ENCODE measurements at regions not wholly inside any gene's neighbourhood (a gene's known extent, or its start where the extent isn't known, plus 50 kb on each side); places are given as distances from the start of the nearest gene placed in this dataset.
"Not testable (repeated sequence)": the region's sequence is repeated elsewhere in the genome, so short reads cannot be mapped to it uniquely, and the experiment has no call there.

DNA sequence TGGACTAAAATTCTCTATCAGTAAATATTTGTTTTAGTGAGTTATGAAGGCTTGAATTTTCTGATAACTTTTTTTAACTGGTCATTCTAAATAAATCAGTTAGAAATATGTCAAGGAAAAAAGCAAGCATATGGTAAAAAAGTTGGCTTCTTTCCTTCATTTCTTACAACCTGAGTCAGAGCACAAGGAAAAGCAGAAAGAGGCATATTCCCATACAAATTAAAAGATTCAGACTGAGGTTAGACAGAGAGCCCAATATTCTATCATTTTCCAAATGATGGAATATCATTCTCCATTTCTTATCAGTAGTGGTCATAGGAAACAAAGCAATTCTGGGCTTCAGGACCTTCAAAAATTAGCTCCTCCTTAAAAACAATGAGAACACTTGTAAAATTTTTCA is 732.1 kb downstream of the MAT2B start:
- Histone ChIP-seq H3K27ac (no peak overlapping the region), H3K9me3 (replicated peaks in 1 of 3) (no peaks in the 10 kb centered on the region), H3K36me3 (replicated peaks in 1 of 2) (no peaks in the 10 kb centered on the region), H3K27me3 (no peaks in the 10 kb centered on the region), H3K4me1 (replicated peaks in 1 of 2) (no peaks in the 10 kb centered on the region), H3K4me3 (no peak overlapping the region)
- TF ChIP-seq CTCF (IDR thresholded peaks at IDR 0.05) (no peak), POLR2A (IDR thresholded peaks at IDR 0.05) (no peak)
- intact Hi-C loops (cut with DNase I), result no loop called here
- no peak for DNase-seq

GRCh38 chr5:164251781-164252180 is 746.4 kb downstream of the MAT2B start:
- H3K27ac ChIP-seq; H3K4me1 ChIP-seq (replicated peaks in 1 of 2); DNase-seq; H3K27me3 ChIP-seq; intact Hi-C loops (cut with DNase I); H3K9me3 ChIP-seq (replicated peaks in 1 of 3); H3K4me3 ChIP-seq; H3K36me3 ChIP-seq (replicated peaks in 1 of 2): not testable (repeated sequence)

- no peak for DNase-seq
- H3K27me3 ChIP-seq, result no peaks in the 10 kb centered on the region
- no peaks in the 10 kb centered on the region for H3K9me3 ChIP-seq (replicated peaks in 1 of 3)
- 69 to 87% (median 80%) methylated on average over 3 of the region's 3 CpGs for WGBS, 4 donors
- TF ChIP-seq POLR2A (IDR thresholded peaks at IDR 0.05) (no peak), CTCF (IDR thresholded peaks at IDR 0.05) (no peak)
- H3K27ac ChIP-seq, result no peak overlapping the region
- no peak overlapping the region for H3K4me3 ChIP-seq
- intact Hi-C loops (cut with DNase I), result no loop called here
- no peaks in the 10 kb centered on the region for H3K4me1 ChIP-seq (replicated peaks in 1 of 2)
- H3K36me3 ChIP-seq (replicated peaks in 1 of 2), result no peaks in the 10 kb centered on the region
Observed at GRCh38 chr5:164253764-164254163, 748.3 kb downstream of the MAT2B start.

- DNase-seq, result no peak
- H3K4me1 ChIP-seq (replicated peaks in 1 of 2), result no peaks in the 10 kb centered on the region
- WGBS, 4 donors, result 64 to 78% (median 70%) methylated on average over 3 of the region's 3 CpGs
- no peaks in the 10 kb centered on the region for H3K27me3 ChIP-seq
- no peaks in the 10 kb centered on the region for H3K9me3 ChIP-seq (replicated peaks in 1 of 3)
- TF ChIP-seq POLR2A (IDR thresholded peaks at IDR 0.05) (no peak), CTCF (IDR thresholded peaks at IDR 0.05) (no peak)
- intact Hi-C loops (cut with DNase I), result no loop called here
- no peak overlapping the region for H3K4me3 ChIP-seq
- no peak overlapping the region for H3K27ac ChIP-seq
- H3K36me3 ChIP-seq (replicated peaks in 1 of 2), result no peaks in the 10 kb centered on the region
Observed at GRCh38 chr5:164255598-164256213, 750.3 kb downstream of the MAT2B start.

- DNase-seq, result no peak
- Histone ChIP-seq H3K27ac (no peak overlapping the region), H3K36me3 (replicated peaks in 1 of 2) (no peaks in the 10 kb centered on the region), H3K4me3 (no peak overlapping the region), H3K9me3 (replicated peaks in 1 of 3) (no peaks in the 10 kb centered on the region), H3K27me3 (no peaks in the 10 kb centered on the region), H3K4me1 (replicated peaks in 1 of 2) (no peaks in the 10 kb centered on the region)
- 50 to 80% (median 55%) methylated on average over 1 of the region's 1 CpG for WGBS, 4 donors
- TF ChIP-seq POLR2A (IDR thresholded peaks at IDR 0.05), result no peak
- no peak for TF ChIP-seq CTCF (IDR thresholded peaks at IDR 0.05)
- intact Hi-C loops (cut with DNase I), result no loop called here
Observed at GRCh38 chr5:164256351-164256750, 750.9 kb downstream of the MAT2B start.
